Large intestine (tissue), 3 donors: ENCODE measurements at regions not wholly inside any gene's neighbourhood (a gene's known extent, or its start where the extent isn't known, plus 50 kb on each side); places are given as distances from the start of the nearest gene placed in this dataset.

Source experiments
- DNase-seq, 2 donors: peaks; one replicate each; pipeline versions ENCODE4 v3.0.0 to v3.0.0-alpha.2; 2013
- H3K27ac ChIP-seq: one replicate; pipeline ENCODE4 v1.5.1; 2013; ENCODE audit warnings: low read length
- H3K27me3 ChIP-seq: 2 replicates; pipeline ENCODE4 v1.6.1; 2013; ENCODE audit warnings: low read length; ENCODE audit not compliant: control insufficient read depth, insufficient read depth
- H3K36me3 ChIP-seq: 2 replicates; pipeline ENCODE4 v1.6.1; 2013; ENCODE audit warnings: low read length; ENCODE audit not compliant: control insufficient read depth, insufficient read depth
- H3K4me1 ChIP-seq: one replicate; pipeline ENCODE4 v1.6.1; 2013; ENCODE audit warnings: low read length; ENCODE audit not compliant: control insufficient read depth, insufficient read depth
- H3K4me3 ChIP-seq: one replicate; pipeline ENCODE4 v1.5.1; 2013; ENCODE audit warnings: low read length
- H3K9me3 ChIP-seq: one replicate; pipeline ENCODE4 v1.6.1; 2013; ENCODE audit warnings: mild to moderate bottlenecking, low read depth, low read length, moderate library complexity; ENCODE audit not compliant: control insufficient read depth
- WGBS: methylation state at CpG from one replicate; pipeline ENCODE4 v1.1.5; 2013; ENCODE audit warnings: low lambda C conversion rate; ENCODE audit not compliant: insufficient coverage; 5-methylcytosine and 5-hydroxymethylcytosine counted together

- Histone ChIP-seq H3K4me1 (no peaks in the 10 kb centered on the region), H3K36me3 (no peaks in the 10 kb centered on the region), H3K27me3 (no peaks in the 10 kb centered on the region), H3K4me3 (no peak overlapping the region), H3K9me3 (no peaks in the 10 kb centered on the region), H3K27ac (no peak overlapping the region)
- no peak for DNase-seq
- 29% methylated on average over 2 of the region's 3 CpGs for WGBS
Observed at GRCh38 chr10:57798830-57799229, 468.9 kb downstream of the IPMK start.

GRCh38 chr10:57791546-57791945 is 476.1 kb downstream of the IPMK start:
- DNase-seq = no peak
- Histone ChIP-seq H3K4me1 (no peaks in the 10 kb centered on the region), H3K27me3 (no peaks in the 10 kb centered on the region), H3K4me3 (no peak overlapping the region), H3K36me3 (no peaks in the 10 kb centered on the region), H3K9me3 (no peaks in the 10 kb centered on the region), H3K27ac (no peak overlapping the region)
- 83% methylated on average over 1 of the region's 1 CpG for WGBS

- Histone ChIP-seq H3K9me3 (no peaks in the 10 kb centered on the region), H3K27ac (no peak overlapping the region), H3K27me3 (no peaks in the 10 kb centered on the region), H3K4me1 (no peaks in the 10 kb centered on the region), H3K4me3 (no peak overlapping the region), H3K36me3 (no peaks in the 10 kb centered on the region)
- no CpG with 5 or more reads among the region's 1 CpG for WGBS
- no peak for DNase-seq
Observed at GRCh38 chr10:57790703-57791102, 477.0 kb downstream of the IPMK start.

- Histone ChIP-seq H3K27me3 (no peaks in the 10 kb centered on the region), H3K9me3 (no peaks in the 10 kb centered on the region), H3K4me3 (no peak overlapping the region), H3K4me1 (no peaks in the 10 kb centered on the region), H3K27ac (no peak overlapping the region), H3K36me3 (no peaks in the 10 kb centered on the region)
- WGBS = no CpG with 5 or more reads among the region's 3 CpGs
- no peak for DNase-seq
Observed at GRCh38 chr10:57788117-57788516, 479.6 kb downstream of the IPMK start.

- Histone ChIP-seq H3K27me3 (no peaks in the 10 kb centered on the region), H3K27ac (no peak overlapping the region), H3K36me3 (no peaks in the 10 kb centered on the region), H3K9me3 (no peaks in the 10 kb centered on the region), H3K4me1 (no peaks in the 10 kb centered on the region), H3K4me3 (no peak overlapping the region)
- WGBS = 4% methylated on average over 3 of the region's 6 CpGs
- DNase-seq = no peak
Observed at GRCh38 chr10:57786850-57787750, 480.6 kb downstream of the IPMK start.

GRCh38 chr10:57786331-57786730 is 481.4 kb downstream of the IPMK start:
- no peak for DNase-seq
- 44% methylated on average over 1 of the region's 1 CpG for WGBS
- H3K9me3 ChIP-seq = no peaks in the 10 kb centered on the region
- H3K27me3 ChIP-seq = no peaks in the 10 kb centered on the region
- no peak overlapping the region for H3K27ac ChIP-seq
- no peaks in the 10 kb centered on the region for H3K4me1 ChIP-seq
- no peaks in the 10 kb centered on the region for H3K36me3 ChIP-seq
- no peak overlapping the region for H3K4me3 ChIP-seq

GRCh38 chr10:57785546-57785945 is 482.1 kb downstream of the IPMK start:
- no peak for DNase-seq
- no peak overlapping the region for H3K27ac ChIP-seq
- no peaks in the 10 kb centered on the region for H3K9me3 ChIP-seq
- no peak overlapping the region for H3K4me3 ChIP-seq
- H3K27me3 ChIP-seq = no peaks in the 10 kb centered on the region
- no peaks in the 10 kb centered on the region for H3K4me1 ChIP-seq
- no CpG with 5 or more reads among the region's 2 CpGs for WGBS
- H3K36me3 ChIP-seq = no peaks in the 10 kb centered on the region

GRCh38 chr10:57785068-57785467 is 482.6 kb downstream of the IPMK start:
- Histone ChIP-seq H3K27ac (no peak overlapping the region), H3K27me3 (no peaks in the 10 kb centered on the region), H3K9me3 (no peaks in the 10 kb centered on the region), H3K4me3 (no peak overlapping the region), H3K4me1 (no peaks in the 10 kb centered on the region), H3K36me3 (no peaks in the 10 kb centered on the region)
- no peak for DNase-seq
- 100% methylated on average over 1 of the region's 3 CpGs for WGBS

GRCh38 chr10:57776688-57777432 is 490.8 kb downstream of the IPMK start:
- H3K36me3 ChIP-seq = no peaks in the 10 kb centered on the region
- no peaks in the 10 kb centered on the region for H3K9me3 ChIP-seq
- no peak overlapping the region for H3K4me3 ChIP-seq
- H3K27me3 ChIP-seq = no peaks in the 10 kb centered on the region
- no peaks in the 10 kb centered on the region for H3K4me1 ChIP-seq
- 73% methylated on average over 3 of the region's 5 CpGs for WGBS
- H3K27ac ChIP-seq = no peak overlapping the region
- DNase-seq = no peak

- Histone ChIP-seq H3K27ac (no peak overlapping the region), H3K9me3 (no peaks in the 10 kb centered on the region), H3K4me1 (no peaks in the 10 kb centered on the region), H3K4me3 (no peak overlapping the region), H3K36me3 (no peaks in the 10 kb centered on the region), H3K27me3 (no peaks in the 10 kb centered on the region)
- DNase-seq = no peak
- 90% methylated on average over 2 of the region's 2 CpGs for WGBS
Observed at GRCh38 chr10:57775250-57775649, 492.4 kb downstream of the IPMK start.
